ENCODE measurements at regions not wholly inside any gene's neighbourhood (a gene's known extent, or its start where the extent isn't known, plus 50 kb on each side); places are given as distances from the start of the nearest gene placed in this dataset.

DNA sequence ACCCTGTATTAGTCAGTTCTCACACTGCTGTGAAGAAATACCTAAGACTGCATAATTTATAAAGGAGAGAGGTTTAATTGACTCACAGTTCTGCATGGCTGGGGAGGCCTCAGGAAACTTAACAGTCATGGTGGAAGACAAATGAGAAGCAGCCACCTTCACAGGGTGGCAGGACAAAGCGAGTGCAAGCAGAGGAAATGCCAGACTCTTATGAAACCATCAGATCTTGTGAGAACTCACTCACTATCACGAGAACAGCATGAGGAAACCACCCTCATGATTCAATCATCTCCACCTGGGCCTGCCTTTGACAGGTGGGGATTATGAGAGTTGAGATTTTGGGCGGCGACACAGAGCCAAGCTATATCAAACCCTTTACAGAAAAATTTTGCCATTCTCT, 722.4 kb downstream of the RAB28 start:
- TF ChIP-seq, protein P1, sequence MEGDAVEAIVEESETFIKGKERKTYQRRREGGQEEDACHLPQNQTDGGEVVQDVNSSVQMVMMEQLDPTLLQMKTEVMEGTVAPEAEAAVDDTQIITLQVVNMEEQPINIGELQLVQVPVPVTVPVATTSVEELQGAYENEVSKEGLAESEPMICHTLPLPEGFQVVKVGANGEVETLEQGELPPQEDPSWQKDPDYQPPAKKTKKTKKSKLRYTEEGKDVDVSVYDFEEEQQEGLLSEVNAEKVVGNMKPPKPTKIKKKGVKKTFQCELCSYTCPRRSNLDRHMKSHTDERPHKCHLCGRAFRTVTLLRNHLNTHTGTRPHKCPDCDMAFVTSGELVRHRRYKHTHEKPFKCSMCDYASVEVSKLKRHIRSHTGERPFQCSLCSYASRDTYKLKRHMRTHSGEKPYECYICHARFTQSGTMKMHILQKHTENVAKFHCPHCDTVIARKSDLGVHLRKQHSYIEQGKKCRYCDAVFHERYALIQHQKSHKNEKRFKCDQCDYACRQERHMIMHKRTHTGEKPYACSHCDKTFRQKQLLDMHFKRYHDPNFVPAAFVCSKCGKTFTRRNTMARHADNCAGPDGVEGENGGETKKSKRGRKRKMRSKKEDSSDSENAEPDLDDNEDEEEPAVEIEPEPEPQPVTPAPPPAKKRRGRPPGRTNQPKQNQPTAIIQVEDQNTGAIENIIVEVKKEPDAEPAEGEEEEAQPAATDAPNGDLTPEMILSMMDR (IDR thresholded peaks at IDR 0.05; ENCODE audit: borderline replicate concordance, insufficient read depth, low read depth, low read length) = no peak
- H3K4me3 ChIP-seq (ENCODE audit: low read depth, low read length) = no peak overlapping the region

DNA sequence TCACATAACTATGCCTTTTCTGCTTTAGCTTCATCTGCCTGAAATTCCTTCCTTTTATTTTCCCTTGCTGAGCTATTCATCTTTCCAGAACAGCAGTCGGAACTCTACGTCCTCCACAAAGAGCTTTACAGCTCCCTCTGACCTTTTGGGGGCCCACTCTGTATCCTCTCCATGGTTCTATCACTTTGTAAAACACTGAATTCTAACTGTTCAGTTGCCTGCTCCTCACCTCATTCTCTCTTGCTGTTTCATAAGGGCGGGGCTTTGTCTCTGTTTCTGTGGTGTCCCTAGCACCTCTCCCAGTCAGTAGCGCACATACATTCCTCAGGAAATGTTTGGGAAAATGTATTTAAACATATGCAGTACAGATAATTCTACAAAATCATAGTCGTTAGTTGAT, 737.0 kb downstream of the RAB28 start:
- TF ChIP-seq, protein P1 (IDR thresholded peaks at IDR 0.05; ENCODE audit: borderline replicate concordance, insufficient read depth, low read depth, low read length) = no peak
- H3K4me3 ChIP-seq (ENCODE audit: low read depth, low read length) = no peak overlapping the region

DNA sequence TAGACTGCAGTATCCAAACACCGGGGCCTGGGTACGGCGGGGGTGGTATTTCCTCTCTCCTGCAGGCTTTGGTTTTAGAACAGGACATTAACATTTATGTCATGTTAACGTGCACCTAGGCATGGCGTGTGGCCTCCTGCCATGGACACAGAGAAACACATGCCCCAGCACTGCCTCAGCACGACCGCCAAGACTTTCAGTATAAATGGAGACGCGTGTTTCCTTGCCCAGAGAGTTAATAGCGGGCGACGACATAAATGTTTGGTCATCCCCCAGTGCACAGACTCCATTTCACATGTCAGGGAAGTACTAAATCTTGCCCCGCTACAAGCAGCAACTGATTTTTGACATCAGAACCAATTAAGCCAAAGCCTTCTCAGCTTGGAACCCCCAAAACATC, 737.9 kb downstream of the RAB28 start:
- no peak overlapping the region for H3K4me3 ChIP-seq (ENCODE audit: low read depth, low read length)

DNA sequence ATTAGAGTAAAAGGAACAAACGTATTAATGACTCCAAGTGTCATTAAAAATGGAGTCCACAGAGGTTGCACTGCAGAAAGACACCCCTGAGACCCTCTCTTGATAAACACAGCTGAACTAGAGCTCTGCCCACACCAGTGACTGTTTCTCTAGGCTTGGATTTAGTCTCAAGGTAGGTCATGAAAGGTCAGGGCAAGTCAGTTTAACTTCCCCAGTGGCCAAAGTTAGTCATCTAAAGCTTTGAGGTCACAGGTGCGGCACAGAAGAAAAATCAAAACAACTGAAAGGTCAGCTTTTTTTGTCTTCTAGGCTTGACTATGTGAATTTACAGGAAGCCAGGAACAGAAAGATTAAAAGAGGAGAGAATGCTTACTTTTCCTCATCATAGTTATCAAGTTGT, 749.6 kb downstream of the RAB28 start:
- TF ChIP-seq, protein P1 (IDR thresholded peaks at IDR 0.05; ENCODE audit: borderline replicate concordance, insufficient read depth, low read depth, low read length) = no peak
- no peak overlapping the region for H3K4me3 ChIP-seq (ENCODE audit: low read depth, low read length)

More for the DNA sequence above, 737.9 kb downstream of the RAB28 start:
- TF ChIP-seq, protein P1 (IDR thresholded peaks at IDR 0.05; ENCODE audit: borderline replicate concordance, insufficient read depth, low read depth, low read length) = no peak

DNA sequence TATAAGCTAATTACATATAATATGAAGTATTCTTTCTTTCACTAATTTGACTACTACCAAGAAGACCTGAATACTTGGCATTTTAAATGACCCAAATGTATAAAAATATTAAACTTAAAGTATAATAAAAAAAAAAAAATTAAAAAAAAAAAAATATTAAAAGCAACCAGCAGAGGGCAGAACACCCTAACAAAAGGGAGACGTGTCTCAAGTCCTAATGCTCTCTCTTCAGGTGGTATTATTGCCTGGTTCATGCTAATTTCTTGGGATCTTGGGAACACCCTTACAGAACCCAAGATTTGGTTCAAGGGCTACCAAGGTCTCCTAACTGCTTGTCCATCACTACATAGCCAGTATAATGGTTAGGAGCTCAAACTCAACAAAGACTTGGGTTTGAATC, 754.8 kb downstream of the RAB28 start:
- no peak overlapping the region for H3K4me3 ChIP-seq (ENCODE audit: low read depth, low read length)
- TF ChIP-seq, protein P1 (IDR thresholded peaks at IDR 0.05; ENCODE audit: borderline replicate concordance, insufficient read depth, low read depth, low read length) = peak; percentile 22; the same call in 1 of the 2 replicates

DNA sequence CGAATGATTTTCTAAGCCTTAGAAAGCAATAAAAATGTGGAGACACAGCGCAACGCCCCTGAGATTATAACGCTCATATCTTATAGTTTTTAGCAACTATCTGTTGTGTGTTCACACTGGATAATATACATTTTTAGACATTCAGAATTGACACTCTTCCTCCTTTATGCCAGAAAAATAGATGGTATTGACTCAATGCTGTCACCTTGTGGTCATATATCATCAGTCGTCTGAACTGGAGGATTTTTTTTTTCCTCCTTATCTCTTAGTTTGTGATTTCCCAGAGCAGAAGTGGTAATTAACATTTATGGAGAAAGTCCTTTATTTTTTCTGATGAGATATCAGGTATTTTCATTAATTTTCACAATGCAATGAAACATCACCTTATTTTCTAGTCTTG, 759.6 kb downstream of the RAB28 start:
- TF ChIP-seq, protein P1 (IDR thresholded peaks at IDR 0.05; ENCODE audit: borderline replicate concordance, insufficient read depth, low read depth, low read length) = peak; percentile 31; the same call in 1 of the 2 replicates
- no peak overlapping the region for H3K4me3 ChIP-seq (ENCODE audit: low read depth, low read length)

DNA sequence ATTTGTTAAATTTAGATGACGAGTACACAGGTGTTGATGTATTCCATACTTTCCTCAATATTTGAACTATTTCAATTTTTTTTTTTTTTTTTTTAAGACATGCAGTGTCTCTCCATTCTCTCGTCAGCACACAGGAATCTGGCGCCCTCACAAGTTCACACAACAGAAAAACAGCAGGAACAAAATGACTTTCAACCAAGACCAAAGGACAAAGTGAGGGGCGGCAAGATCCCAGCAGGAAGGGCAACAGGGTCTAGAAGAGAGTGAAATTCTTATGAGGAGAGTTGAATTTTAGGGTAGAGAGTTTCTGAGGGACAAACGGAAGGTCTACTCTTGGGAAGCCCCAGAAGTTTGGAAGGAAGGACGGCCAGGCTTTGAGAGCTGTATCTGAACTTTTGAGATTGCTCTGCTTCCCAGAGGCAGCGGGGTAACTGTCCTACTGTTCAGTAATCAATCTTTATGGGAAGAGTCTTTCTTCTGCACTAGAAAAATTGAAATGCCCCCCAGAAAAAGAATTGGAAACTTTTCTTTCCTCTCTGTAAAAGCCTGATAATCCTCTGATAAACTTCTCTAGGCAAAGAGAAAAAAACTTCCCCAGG, 760.2 kb downstream of the RAB28 start:
- TF ChIP-seq, protein P1 (IDR thresholded peaks at IDR 0.05; ENCODE audit: borderline replicate concordance, insufficient read depth, low read depth, low read length) = no peak
- H3K4me3 ChIP-seq (ENCODE audit: low read depth, low read length) = no peak overlapping the region

Measured in GM12875 (cell line).